OCI-LY7 (cell line): ENCODE measurements at regions not wholly inside any gene's neighbourhood (a gene's known extent, or its start where the extent isn't known, plus 50 kb on each side); places are given as distances from the start of the nearest gene placed in this dataset.

Experiments
- EZH2phosphoT487 ChIP-seq: fragments of 200-600 bp; sonication (generic); IDR thresholded peaks from 2 replicates; pipeline ENCODE4 v1.6.1; 2018; ENCODE audit warnings: low read depth, borderline replicate concordance, mild to moderate bottlenecking, mixed run types, antibody characterized with exemption, low read length, moderate library complexity, mixed read lengths
- TF ChIP-seq, protein P1 (sequence below): fragments of 200-600 bp; sonication (generic); conservative IDR thresholded peaks from 2 replicates; pipeline ENCODE4 v1.5.1; 2014; ENCODE audit warnings: mild to moderate bottlenecking, antibody characterized with exemption, low read length, moderate library complexity, mixed read lengths

DNA sequence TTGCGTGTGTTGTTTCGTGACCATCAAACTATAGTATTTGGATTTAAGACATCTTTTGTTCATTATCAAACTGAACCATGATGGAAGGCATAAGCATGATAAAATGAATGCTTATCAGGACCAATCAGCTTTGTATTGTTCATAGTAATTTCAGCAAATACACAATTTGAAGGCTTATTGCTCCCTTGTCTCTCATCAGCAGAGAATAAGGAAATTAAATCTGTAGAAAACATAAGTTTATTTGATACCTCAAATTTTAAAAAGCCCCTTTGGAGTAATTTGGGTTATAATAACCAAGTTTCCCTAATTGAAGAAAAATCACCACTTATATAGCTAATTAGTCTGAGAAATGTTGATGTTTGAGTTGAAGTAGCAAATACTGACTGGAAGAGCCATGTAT is 705.7 kb downstream of the NUP35 start:
- TF ChIP-seq, protein P1, sequence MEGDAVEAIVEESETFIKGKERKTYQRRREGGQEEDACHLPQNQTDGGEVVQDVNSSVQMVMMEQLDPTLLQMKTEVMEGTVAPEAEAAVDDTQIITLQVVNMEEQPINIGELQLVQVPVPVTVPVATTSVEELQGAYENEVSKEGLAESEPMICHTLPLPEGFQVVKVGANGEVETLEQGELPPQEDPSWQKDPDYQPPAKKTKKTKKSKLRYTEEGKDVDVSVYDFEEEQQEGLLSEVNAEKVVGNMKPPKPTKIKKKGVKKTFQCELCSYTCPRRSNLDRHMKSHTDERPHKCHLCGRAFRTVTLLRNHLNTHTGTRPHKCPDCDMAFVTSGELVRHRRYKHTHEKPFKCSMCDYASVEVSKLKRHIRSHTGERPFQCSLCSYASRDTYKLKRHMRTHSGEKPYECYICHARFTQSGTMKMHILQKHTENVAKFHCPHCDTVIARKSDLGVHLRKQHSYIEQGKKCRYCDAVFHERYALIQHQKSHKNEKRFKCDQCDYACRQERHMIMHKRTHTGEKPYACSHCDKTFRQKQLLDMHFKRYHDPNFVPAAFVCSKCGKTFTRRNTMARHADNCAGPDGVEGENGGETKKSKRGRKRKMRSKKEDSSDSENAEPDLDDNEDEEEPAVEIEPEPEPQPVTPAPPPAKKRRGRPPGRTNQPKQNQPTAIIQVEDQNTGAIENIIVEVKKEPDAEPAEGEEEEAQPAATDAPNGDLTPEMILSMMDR, result no peak
- TF ChIP-seq EZH2phosphoT487, result no peak
